ENCODE measurements at regions not wholly inside any gene's neighbourhood (a gene's known extent, or its start where the extent isn't known, plus 50 kb on each side); places are given as distances from the start of the nearest gene placed in this dataset.

DNA sequence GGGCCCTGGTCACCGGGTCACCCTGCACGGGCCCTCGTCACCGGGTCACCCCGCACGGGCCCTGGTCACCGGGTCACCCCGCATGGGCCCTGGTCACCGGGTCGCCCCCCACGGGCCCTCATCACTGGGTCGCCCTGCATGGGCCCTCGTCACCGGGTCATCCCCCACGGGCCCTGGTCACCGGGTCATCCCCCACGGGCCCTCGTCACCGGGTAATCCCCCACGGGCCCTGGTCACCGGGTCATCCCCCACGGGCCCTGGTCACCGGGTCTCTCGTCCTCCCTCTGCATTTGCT is 77.6 kb downstream of the RIPK4 start:
- Mint-ChIP-seq H3K4me1 (ENCODE audit: low read depth) (no peaks in the 10 kb centered on the region), H3K36me3 (ENCODE audit: insufficient read depth) (no peaks in the 10 kb centered on the region), H3K27me3 (ENCODE audit: low read depth) (peaks cover 16% of the 10 kb centered on the region), H3K9me3 (no peaks in the 10 kb centered on the region), H3K4me3 (no peak overlapping the region)
- ATAC-seq (no peak), DNase-seq (no peak)

DNA sequence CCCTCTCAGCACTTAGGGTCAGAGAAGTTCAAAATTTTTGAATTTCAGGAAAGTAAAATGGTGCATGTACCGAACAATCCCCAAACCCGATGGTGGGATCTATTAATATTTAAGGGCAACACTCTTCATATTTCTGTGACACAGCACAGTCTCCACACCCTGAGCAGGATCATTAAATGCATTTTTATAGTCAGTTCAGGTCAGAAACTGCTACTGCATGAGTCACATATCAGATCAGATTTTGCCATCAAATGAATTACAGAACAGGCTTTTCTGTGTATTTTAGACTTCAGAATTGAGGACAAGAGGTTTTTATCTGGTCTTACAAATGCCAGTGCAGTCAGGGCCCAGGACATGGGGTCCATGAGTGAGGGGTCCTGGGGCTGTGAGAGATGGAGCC is 79.2 kb downstream of the RIPK4 start:
- H3K36me3 Mint-ChIP-seq (ENCODE audit: insufficient read depth), result no peaks in the 10 kb centered on the region
- H3K27me3 Mint-ChIP-seq (ENCODE audit: low read depth), result peaks cover 19% of the 10 kb centered on the region
- no peaks in the 10 kb centered on the region for H3K4me1 Mint-ChIP-seq (ENCODE audit: low read depth)
- DNase-seq (no peak), ATAC-seq (no peak)
- H3K9me3 Mint-ChIP-seq, result no peaks in the 10 kb centered on the region
- no peak overlapping the region for H3K4me3 Mint-ChIP-seq

DNA sequence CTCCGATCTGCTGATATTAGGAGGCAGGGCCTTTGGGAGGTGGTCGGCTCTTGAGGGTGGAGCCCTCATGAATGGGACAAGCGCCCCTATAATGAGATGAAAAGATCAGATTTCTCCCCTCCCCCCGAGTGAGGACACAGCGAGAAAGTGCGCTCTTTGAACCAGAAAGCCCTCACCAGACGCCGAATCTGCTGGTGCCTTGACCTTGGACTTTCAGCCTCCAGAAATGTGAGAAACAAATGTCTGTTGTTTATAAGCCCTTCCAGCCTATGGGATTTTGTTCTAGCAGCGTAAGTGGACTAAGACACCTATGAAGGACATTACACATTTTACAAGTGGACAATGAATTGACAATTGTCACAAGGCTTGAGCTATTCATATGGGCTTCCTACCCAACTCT is 80.2 kb downstream of the RIPK4 start:
- ATAC-seq (no peak), DNase-seq (no peak)
- no peak overlapping the region for H3K4me3 Mint-ChIP-seq
- H3K36me3 Mint-ChIP-seq (ENCODE audit: insufficient read depth), result no peaks in the 10 kb centered on the region
- no peaks in the 10 kb centered on the region for H3K9me3 Mint-ChIP-seq
- peaks cover 17% of the 10 kb centered on the region for H3K27me3 Mint-ChIP-seq (ENCODE audit: low read depth)
- no peaks in the 10 kb centered on the region for H3K4me1 Mint-ChIP-seq (ENCODE audit: low read depth)

DNA sequence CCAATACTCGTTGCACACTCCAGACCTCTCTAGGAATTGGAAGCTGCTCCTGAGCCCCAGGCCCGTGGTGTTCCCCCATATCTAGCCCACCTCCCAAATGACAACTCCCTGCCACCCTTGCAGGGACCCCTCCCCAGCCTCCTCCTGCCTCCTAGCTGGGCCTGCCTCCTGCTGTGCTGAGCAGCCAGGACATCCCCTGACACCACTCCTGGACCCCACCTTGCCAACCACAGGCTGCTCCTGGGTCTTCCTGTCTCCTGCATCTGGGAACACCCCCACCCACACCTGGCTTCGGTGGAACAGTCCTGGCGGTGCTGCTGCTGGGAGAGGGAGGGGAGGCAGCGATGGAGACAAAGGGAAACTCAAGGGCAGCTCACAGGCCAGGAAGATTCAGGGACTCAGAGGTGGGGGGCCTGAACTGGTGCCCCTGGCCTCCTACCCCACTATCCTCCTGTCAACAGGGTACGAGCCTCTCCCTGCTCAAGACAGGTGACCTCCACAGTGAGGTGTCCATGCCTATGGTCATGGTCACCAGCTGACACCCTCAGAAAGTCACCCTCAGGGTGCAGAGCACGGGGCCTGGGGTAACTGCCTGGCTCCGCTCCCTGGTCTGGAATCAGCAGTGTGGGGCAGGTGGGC is 81.2 kb downstream of the RIPK4 start:
- Mint-ChIP-seq H3K27me3 (ENCODE audit: low read depth) (peaks cover 18% of the 10 kb centered on the region), H3K36me3 (ENCODE audit: insufficient read depth) (no peaks in the 10 kb centered on the region), H3K4me1 (ENCODE audit: low read depth) (no peaks in the 10 kb centered on the region), H3K9me3 (no peaks in the 10 kb centered on the region), H3K4me3 (no peak overlapping the region)
- no peak for ATAC-seq
- no peak for DNase-seq

DNA sequence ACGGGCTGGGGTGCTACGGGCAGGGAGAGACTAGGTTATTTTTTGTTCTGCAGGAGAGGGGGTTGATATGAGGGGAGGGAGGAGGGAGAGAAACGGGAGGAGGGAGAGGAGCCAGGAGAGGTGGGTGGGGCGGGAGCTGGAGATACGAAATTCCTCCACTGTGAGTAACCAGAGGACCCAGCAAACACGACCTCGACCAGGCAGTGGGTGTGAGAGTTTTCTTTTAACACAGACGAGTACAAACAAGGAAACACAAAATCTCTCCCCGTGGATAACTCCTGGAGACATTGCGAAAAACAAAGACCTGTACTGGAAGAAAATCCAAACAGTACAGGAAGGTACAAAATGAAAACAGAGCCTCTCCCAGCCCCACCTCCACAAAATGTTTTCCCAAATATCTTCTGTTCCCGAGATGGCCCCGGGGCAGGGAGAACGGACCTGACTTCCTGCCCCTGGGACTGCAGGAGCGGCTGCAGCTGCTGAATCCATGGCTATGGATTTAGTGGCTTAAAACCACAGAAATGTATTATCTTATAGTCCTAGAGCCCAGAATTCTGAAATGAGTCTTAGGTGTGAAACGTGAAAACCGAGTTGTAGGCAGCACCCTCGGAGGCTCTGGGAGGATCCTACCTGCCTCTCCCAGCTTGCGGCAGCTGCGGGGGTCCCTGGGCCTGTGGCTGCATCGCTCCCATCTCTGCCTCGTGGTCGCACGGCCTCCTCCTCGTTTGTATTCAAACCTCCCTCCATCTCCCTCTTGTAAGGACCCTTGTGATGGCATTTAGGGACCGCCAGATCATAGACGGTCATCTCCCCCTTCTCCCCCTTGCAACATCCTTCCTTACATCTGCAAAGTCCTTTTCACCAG is 82.2 kb downstream of the RIPK4 start:
- Mint-ChIP-seq H3K4me1 (ENCODE audit: low read depth) (no peaks in the 10 kb centered on the region), H3K36me3 (ENCODE audit: insufficient read depth) (no peaks in the 10 kb centered on the region), H3K4me3 (no peak overlapping the region), H3K9me3 (no peaks in the 10 kb centered on the region), H3K27me3 (ENCODE audit: low read depth) (peaks cover 28% of the 10 kb centered on the region)
- ATAC-seq, result no peak
- no peak for DNase-seq

DNA sequence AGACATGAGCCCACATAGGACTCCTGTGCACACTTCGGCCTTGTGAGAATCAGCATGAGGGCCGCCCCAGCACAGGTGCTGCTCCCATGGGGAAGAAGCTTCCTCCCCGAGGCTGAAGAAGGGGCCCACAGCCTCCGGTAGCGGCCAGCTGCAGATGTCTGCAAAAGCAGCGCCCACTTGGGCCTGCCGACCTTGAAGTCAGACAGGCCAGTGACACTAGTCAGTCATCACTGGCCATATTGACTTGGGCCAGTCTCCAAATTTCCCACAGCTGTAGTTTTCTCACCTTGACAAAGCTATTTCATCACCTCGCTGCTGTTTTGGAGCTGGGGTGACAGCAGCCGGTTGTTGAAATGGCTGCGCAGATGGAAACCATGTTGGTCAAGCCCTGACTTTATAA is 83.0 kb downstream of the RIPK4 start:
- Mint-ChIP-seq H3K4me1 (ENCODE audit: low read depth) (no peaks in the 10 kb centered on the region), H3K36me3 (ENCODE audit: insufficient read depth) (no peaks in the 10 kb centered on the region), H3K9me3 (no peaks in the 10 kb centered on the region), H3K4me3 (no peak overlapping the region), H3K27me3 (ENCODE audit: low read depth) (peaks cover 33% of the 10 kb centered on the region)
- no peak for ATAC-seq
- no peak for DNase-seq

DNA sequence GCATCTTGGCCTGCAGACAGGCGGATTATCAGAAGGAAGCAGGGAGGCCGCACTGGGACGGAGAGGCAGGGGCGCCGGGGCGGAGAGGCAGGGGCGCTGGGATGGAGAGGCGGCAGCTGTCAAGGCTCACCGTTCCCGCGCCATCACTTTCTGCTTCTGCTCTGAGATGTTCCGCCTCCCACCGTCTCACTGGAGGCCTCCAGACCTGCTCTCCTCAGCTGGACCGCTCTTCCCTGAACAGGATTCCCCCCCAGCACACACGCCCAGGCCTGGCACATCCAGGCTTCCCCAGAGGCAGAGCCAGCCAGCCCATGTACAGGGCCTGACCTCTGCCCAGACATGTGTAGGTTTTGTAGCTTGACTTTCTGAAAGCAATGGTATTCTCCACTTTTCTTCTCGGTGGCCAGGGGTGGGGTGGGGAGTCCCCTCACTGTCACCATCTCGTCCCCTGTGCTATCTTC is 84.1 kb downstream of the RIPK4 start:
- H3K9me3 Mint-ChIP-seq, result no peaks in the 10 kb centered on the region
- ATAC-seq, result no peak
- no peak for DNase-seq
- H3K36me3 Mint-ChIP-seq (ENCODE audit: insufficient read depth), result no peaks in the 10 kb centered on the region
- H3K27me3 Mint-ChIP-seq (ENCODE audit: low read depth), result peaks cover 32% of the 10 kb centered on the region
- no peak overlapping the region for H3K4me3 Mint-ChIP-seq
- H3K4me1 Mint-ChIP-seq (ENCODE audit: low read depth), result no peaks in the 10 kb centered on the region

DNA sequence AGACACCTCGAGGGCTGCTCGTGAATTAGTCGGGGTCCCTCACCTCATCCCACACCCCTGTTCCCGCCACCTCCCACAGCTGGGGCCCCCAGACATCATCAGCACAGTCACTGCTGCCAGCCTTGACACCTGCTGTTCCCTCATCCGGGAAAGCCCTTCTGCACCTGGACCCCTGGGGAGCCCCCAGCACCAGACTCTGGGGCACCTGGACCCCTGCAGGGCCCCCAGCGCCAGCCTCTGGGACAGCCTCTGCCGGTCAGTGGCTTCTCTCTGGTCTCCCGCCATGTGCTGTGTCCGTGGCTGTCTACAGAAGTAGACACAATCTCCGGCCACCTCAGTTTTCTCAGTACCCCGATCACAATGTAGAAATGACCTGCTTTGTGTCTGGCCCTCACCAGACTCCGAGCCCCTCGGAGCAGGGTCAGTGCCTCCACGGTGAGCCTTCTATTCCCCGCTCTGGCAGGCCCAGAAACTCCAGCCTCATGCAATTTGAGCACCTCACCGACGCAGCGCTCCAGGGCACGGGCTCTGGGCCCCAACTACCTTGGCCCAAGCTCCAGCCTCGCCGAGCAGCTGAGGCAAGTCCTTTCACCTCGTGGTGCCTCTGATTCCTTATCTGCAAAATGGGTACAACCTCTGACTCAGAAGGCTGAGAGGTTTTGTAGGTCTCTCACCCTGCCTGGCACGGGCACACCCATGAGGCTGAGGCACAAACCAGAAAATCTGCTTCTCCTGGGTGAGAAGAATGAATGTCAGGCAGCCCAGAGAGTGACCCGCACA is 84.7 kb downstream of the RIPK4 start:
- H3K27me3 Mint-ChIP-seq (ENCODE audit: low read depth), result peaks cover 37% of the 10 kb centered on the region
- no peak for ATAC-seq
- no peak for DNase-seq
- no peaks in the 10 kb centered on the region for H3K9me3 Mint-ChIP-seq
- H3K36me3 Mint-ChIP-seq (ENCODE audit: insufficient read depth), result no peaks in the 10 kb centered on the region
- H3K4me1 Mint-ChIP-seq (ENCODE audit: low read depth), result no peaks in the 10 kb centered on the region
- H3K4me3 Mint-ChIP-seq, result no peak overlapping the region

DNA sequence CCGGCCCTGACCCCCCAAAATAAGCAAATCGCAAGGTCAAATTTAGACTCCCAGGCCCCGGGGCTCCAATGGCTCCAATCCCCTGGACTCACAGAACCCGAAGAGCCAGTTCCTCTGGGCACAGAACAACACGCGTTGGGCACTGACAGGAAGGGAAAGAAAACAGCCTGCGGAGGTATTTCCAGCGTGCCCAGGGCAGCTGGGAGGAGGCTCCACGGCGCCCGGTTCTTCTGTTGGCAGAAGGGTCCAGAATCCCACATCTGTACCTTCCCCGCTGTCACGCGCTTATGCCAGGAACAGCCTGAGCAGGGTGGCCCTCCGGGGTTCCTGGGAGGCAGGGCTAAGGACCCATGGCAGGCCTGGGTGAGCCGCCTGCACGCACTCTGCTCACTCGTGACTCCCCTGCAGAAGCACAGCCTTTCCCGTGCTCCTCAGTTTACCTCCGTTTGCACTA is 85.5 kb downstream of the RIPK4 start:
- no peak for DNase-seq
- Mint-ChIP-seq H3K4me1 (ENCODE audit: low read depth) (no peaks in the 10 kb centered on the region), H3K27me3 (ENCODE audit: low read depth) (peaks cover 37% of the 10 kb centered on the region), H3K36me3 (ENCODE audit: insufficient read depth) (no peaks in the 10 kb centered on the region), H3K4me3 (no peak overlapping the region), H3K9me3 (no peaks in the 10 kb centered on the region)
- ATAC-seq, result no peak

DNA sequence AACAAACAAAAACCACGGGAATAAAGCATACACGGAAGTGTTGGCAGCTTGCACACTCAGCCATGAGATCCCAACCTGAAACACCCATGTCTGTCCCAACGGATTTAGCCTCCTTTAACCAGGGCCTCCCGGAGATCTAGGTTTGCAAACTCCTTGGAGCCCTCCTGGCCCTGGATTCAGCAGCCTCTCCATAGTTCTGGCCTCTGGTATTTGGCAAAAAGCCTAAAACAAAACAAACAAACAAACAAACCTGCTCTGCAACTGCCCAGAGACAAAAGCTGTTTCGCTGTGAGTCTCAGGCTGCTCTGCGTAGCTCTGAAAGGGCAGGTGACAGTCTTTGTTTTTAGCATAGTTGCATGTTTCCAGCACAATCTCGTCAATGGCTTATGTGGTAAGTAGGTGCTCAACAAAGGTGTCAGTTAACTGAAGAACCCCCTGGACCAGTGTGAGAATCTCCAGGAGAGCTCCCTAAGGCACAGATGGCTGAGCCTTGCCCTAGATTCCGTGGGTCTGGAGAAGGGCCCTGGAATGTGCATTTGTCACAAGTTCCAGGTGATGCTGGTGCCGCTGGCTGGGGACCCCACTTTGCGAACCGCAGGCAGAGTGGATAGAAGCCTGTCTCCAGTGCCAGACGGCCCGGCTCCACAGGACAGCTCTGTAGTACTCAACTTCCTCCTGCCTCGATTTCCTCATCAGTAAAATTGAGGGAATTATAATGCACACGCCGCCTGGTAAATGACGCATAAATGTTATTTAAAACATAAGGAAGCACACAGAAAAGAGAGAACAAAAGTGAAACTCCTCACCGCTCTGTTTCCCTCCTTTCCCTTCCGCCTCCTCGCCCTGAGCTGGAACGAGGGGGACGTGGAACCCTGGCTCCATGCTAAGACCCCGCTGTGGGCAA is 86.2 kb downstream of the RIPK4 start:
- no peaks in the 10 kb centered on the region for H3K9me3 Mint-ChIP-seq

DNA sequence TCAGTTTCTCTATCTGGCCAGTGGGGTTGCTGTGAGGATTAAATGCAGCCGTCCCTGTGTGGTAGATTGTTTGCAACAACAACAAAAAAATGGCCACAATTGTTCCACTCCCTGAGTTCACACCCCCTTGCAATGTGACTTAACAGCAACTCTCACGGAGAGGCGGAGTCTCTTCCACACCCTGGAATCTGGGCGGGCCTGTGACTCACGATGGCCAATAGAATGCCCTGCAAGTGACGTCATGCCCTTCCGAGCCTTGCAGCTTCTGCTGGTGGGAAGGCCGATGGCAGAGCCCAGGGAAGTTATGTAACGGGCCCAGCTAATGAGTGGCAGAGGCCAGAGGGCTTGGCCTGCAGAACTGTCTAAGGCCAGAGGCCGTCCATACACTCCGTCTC is 87.9 kb downstream of the RIPK4 start:
- H3K4me1 Mint-ChIP-seq (ENCODE audit: low read depth), result no peaks in the 10 kb centered on the region
- no peak overlapping the region for H3K4me3 Mint-ChIP-seq
- H3K9me3 Mint-ChIP-seq, result no peaks in the 10 kb centered on the region
- H3K27me3 Mint-ChIP-seq (ENCODE audit: low read depth), result peaks cover 39% of the 10 kb centered on the region
- DNase-seq (no peak), ATAC-seq (no peak)
- no peaks in the 10 kb centered on the region for H3K36me3 Mint-ChIP-seq (ENCODE audit: insufficient read depth)

More for the DNA sequence above, 86.2 kb downstream of the RIPK4 start:
- ATAC-seq, result no peak
- peaks cover 37% of the 10 kb centered on the region for H3K27me3 Mint-ChIP-seq (ENCODE audit: low read depth)
- no peaks in the 10 kb centered on the region for H3K36me3 Mint-ChIP-seq (ENCODE audit: insufficient read depth)
- H3K4me1 Mint-ChIP-seq (ENCODE audit: low read depth), result no peaks in the 10 kb centered on the region
- H3K4me3 Mint-ChIP-seq, result no peak overlapping the region
- no peak for DNase-seq

DNA sequence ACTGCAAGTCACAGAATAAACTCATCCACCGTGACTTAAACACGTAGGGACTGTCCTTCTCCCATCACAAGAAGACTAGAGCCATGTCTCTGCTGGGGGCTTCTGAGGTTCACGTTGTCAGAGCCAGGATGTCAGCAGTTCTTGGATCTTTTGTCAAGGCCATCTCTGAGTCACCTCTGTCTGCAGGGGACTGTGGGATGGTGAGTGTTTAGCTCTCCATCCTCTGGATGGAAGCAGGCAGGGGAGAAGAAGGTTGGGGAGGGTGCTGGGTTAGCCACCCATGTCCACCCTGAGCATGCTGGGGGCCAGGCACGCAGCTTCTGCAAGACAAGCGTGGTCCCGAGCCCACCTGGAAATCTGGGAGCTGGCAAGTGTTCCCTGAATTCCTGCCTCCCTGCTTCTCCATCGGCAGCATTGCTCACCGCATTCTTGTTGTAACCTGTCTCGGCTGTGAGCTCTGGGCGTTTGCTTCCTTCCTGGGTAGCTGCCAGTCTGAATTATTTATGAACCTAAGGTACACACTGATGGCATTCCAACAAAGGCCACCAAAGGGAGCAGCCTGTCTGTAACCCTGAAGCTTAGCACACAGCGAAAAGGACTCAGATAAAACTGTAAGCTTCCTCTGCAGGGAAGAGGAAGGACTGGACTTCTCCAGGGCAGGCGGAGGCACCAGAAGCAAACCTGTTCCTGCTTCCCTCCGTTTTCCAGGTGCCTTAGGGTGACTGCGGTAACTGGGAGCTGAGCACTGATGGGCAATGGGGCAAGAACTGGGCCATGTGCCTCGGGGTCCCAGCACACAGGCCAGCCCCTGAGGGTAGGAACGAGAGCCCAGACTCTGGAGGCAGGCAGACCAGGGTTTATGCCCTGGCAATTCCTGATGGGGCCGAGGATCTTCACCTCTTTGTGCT is 88.6 kb downstream of the RIPK4 start:
- DNase-seq, result no peak
- no peak overlapping the region for H3K4me3 Mint-ChIP-seq
- H3K4me1 Mint-ChIP-seq (ENCODE audit: low read depth), result no peaks in the 10 kb centered on the region
- H3K9me3 Mint-ChIP-seq, result no peaks in the 10 kb centered on the region
- ATAC-seq, result no peak
- peaks cover 40% of the 10 kb centered on the region for H3K27me3 Mint-ChIP-seq (ENCODE audit: low read depth)
- H3K36me3 Mint-ChIP-seq (ENCODE audit: insufficient read depth), result no peaks in the 10 kb centered on the region

DNA sequence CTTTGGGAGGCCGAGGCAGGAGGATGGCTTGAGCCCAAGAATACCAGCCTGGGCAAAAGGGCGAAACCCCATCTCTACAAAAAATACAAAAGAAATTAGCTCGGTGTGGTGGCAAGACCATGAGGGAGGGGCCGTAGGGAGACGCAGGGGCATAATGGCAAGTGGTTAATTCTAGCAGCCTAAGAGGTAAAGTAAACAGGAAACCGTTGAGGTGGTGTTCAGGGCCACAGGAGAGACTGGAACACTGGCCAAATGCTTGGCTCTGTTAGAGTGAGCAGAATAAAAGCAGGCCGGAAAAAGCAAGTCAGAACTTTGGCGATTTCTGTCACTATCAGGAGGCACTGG is 89.2 kb downstream of the RIPK4 start:
- Mint-ChIP-seq H3K9me3 (no peaks in the 10 kb centered on the region), H3K4me1 (ENCODE audit: low read depth) (no peaks in the 10 kb centered on the region), H3K4me3 (no peak overlapping the region), H3K36me3 (ENCODE audit: insufficient read depth) (no peaks in the 10 kb centered on the region), H3K27me3 (ENCODE audit: low read depth) (peaks cover 38% of the 10 kb centered on the region)
- ATAC-seq, result no peak
- no peak for DNase-seq

Measured in activated T-cell treated with anti-CD3 and anti-CD28 coated beads, Interleukin-2, amount 50 U/mL, for 4 hours (primary cell).